ENCODE measurements at regions not wholly inside any gene's neighbourhood (a gene's known extent, or its start where the extent isn't known, plus 50 kb on each side); places are given as distances from the start of the nearest gene placed in this dataset.

DNA sequence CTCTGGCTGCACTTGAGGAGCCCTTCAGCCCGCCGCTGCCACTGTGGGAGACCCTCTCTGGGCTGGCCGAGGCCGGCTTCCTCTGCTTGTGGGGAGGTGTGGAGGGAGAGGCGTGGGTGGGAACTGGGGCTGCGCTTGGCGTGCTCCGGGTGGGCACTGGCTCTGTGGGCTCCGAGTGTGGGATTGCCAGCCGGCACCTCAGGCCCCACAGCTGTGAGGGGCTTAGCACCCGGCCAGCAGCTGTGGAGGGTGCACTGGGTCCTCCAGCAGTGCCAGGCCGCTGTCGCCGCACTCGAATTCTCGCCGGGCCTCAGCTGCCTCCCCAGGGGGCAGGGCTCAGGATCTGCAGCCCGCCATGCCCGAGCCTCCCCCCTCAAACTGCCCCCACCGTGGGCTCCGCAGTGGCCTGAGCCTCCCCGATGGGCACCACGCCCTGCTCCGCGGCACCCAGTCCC is 808.0 kb upstream of the SOX11 start:
- Histone ChIP-seq H4K20me1 (ENCODE audit: insufficient read depth, low read length) (no peaks in the 10 kb centered on the region), H3K79me2 (ENCODE audit: low read length) (no peaks in the 10 kb centered on the region), H3K4me3 (ENCODE audit: low read length) (no peak overlapping the region), H3K4me2 (ENCODE audit: low read length) (no peak overlapping the region), H3K9me3 (ENCODE audit: insufficient read depth, low read length) (no peaks in the 10 kb centered on the region), H3K4me1 (ENCODE audit: low read length) (peaks cover 9% of the 10 kb centered on the region), H3K27me3 (ENCODE audit: low read depth, low read length) (no peaks in the 10 kb centered on the region), H2AFZ (ENCODE audit: low read depth, low read length) (no peak overlapping the region), H3K27ac (ENCODE audit: low read length) (no peak overlapping the region), H3K36me3 (replicated peaks; ENCODE audit: low read depth, low read length) (no peaks in the 10 kb centered on the region), H3K9ac (ENCODE audit: low read length) (no peak overlapping the region)
- TF ChIP-seq EZH2phosphoT487 (IDR thresholded peaks at IDR 0.05; ENCODE audit: low read depth) = no peak
- TF ChIP-seq, protein P1, sequence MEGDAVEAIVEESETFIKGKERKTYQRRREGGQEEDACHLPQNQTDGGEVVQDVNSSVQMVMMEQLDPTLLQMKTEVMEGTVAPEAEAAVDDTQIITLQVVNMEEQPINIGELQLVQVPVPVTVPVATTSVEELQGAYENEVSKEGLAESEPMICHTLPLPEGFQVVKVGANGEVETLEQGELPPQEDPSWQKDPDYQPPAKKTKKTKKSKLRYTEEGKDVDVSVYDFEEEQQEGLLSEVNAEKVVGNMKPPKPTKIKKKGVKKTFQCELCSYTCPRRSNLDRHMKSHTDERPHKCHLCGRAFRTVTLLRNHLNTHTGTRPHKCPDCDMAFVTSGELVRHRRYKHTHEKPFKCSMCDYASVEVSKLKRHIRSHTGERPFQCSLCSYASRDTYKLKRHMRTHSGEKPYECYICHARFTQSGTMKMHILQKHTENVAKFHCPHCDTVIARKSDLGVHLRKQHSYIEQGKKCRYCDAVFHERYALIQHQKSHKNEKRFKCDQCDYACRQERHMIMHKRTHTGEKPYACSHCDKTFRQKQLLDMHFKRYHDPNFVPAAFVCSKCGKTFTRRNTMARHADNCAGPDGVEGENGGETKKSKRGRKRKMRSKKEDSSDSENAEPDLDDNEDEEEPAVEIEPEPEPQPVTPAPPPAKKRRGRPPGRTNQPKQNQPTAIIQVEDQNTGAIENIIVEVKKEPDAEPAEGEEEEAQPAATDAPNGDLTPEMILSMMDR (IDR thresholded peaks at IDR 0.05; ENCODE audit: low read depth, low read length) = no peak

DNA sequence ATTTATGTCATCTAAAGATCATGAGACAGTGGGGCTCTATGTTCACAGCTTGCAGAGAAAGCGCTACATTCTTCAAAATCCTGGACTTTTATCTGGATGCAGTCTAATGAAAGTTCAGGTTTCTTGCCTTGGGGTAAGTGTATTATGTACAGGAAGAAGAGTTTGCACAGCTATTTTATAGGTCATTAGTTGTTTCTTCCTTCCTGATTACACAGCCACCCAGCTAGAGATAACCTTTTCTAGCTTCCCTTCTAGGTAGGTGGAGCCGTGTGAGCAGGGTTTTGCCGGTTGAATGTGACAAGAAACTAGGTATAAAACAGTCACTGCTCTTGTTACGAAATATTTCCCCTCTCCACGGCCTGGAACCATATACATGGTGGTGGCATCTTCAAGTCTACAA is 800.8 kb upstream of the SOX11 start:
- Histone ChIP-seq H3K4me2 (ENCODE audit: low read length) (no peak overlapping the region), H3K79me2 (ENCODE audit: low read length) (no peaks in the 10 kb centered on the region), H3K9ac (ENCODE audit: low read length) (no peak overlapping the region), H3K27ac (ENCODE audit: low read length) (no peak overlapping the region), H3K4me3 (ENCODE audit: low read length) (no peak overlapping the region), H2AFZ (ENCODE audit: low read depth, low read length) (no peak overlapping the region), H3K9me3 (ENCODE audit: insufficient read depth, low read length) (no peaks in the 10 kb centered on the region), H3K4me1 (ENCODE audit: low read length) (peaks cover 3% of the 10 kb centered on the region; the same call in 1 of the 2 replicates), H3K27me3 (ENCODE audit: low read depth, low read length) (no peaks in the 10 kb centered on the region), H3K36me3 (replicated peaks; ENCODE audit: low read depth, low read length) (no peaks in the 10 kb centered on the region), H4K20me1 (ENCODE audit: insufficient read depth, low read length) (no peaks in the 10 kb centered on the region)
- TF ChIP-seq, protein P1 (IDR thresholded peaks at IDR 0.05; ENCODE audit: low read depth, low read length) = no peak
- no peak for TF ChIP-seq EZH2phosphoT487 (IDR thresholded peaks at IDR 0.05; ENCODE audit: low read depth)

DNA sequence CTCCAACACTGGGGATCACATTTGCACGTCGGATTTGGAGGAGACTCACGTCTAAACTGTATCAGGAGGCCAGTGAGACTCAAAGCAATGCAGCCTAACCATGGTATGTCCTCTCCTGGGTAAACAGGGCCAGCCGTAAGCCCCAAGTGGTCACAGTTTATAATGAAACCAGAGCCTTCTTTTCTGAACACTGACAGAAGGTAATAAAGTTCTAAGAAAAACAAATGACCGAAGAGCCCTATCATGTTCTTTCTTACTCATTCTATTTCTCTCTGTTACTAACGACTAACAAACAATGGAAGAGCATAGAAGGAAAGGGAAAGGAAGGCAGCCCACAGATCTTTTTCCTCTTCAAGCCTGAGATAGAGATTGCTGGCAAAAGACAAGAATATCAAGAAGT is 796.8 kb upstream of the SOX11 start:
- Histone ChIP-seq H3K27ac (ENCODE audit: low read length) (no peak overlapping the region), H3K4me1 (ENCODE audit: low read length) (no peaks in the 10 kb centered on the region), H3K9me3 (ENCODE audit: insufficient read depth, low read length) (no peaks in the 10 kb centered on the region), H3K4me3 (ENCODE audit: low read length) (no peak overlapping the region), H3K79me2 (ENCODE audit: low read length) (no peaks in the 10 kb centered on the region), H3K4me2 (ENCODE audit: low read length) (no peak overlapping the region), H3K36me3 (replicated peaks; ENCODE audit: low read depth, low read length) (no peaks in the 10 kb centered on the region), H3K9ac (ENCODE audit: low read length) (no peak overlapping the region), H4K20me1 (ENCODE audit: insufficient read depth, low read length) (no peaks in the 10 kb centered on the region), H3K27me3 (ENCODE audit: low read depth, low read length) (no peaks in the 10 kb centered on the region), H2AFZ (ENCODE audit: low read depth, low read length) (no peak overlapping the region)
- TF ChIP-seq, protein P1 (IDR thresholded peaks at IDR 0.05; ENCODE audit: low read depth, low read length) = no peak
- no peak for TF ChIP-seq EZH2phosphoT487 (IDR thresholded peaks at IDR 0.05; ENCODE audit: low read depth)

DNA sequence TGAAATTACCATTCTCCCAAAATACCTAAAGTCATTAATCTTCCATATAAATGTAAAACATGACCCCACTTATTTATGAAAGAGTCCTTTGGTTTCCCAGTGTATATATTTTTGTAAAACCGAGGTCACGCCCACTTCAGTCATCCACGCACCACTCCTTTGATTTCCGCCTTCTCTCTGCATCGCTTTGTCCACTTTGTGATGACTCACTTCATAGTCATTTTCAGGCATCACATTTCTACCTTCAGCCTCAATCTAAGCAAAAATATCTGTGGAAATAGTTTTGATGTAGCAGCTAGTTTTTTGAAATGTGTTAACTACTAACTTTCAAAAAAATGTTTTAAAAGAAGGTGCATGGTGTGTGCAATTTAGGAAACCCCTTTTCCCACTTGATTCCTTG is 793.5 kb upstream of the SOX11 start:
- Histone ChIP-seq H3K27ac (ENCODE audit: low read length) (no peak overlapping the region), H3K27me3 (ENCODE audit: low read depth, low read length) (no peaks in the 10 kb centered on the region), H4K20me1 (ENCODE audit: insufficient read depth, low read length) (no peaks in the 10 kb centered on the region), H3K4me2 (ENCODE audit: low read length) (no peak overlapping the region), H3K9ac (ENCODE audit: low read length) (no peak overlapping the region), H3K9me3 (ENCODE audit: insufficient read depth, low read length) (no peaks in the 10 kb centered on the region), H3K36me3 (replicated peaks; ENCODE audit: low read depth, low read length) (no peaks in the 10 kb centered on the region), H2AFZ (ENCODE audit: low read depth, low read length) (no peak overlapping the region), H3K4me3 (ENCODE audit: low read length) (no peak overlapping the region), H3K79me2 (ENCODE audit: low read length) (no peaks in the 10 kb centered on the region), H3K4me1 (ENCODE audit: low read length) (no peaks in the 10 kb centered on the region)
- TF ChIP-seq, protein P1 (IDR thresholded peaks at IDR 0.05; ENCODE audit: low read depth, low read length) = no peak
- TF ChIP-seq EZH2phosphoT487 (IDR thresholded peaks at IDR 0.05; ENCODE audit: low read depth) = no peak

Data from OCI-LY3 (cell line).